GM21825 (cell line): ENCODE measurements at regions not wholly inside any gene's neighbourhood (a gene's known extent, or its start where the extent isn't known, plus 50 kb on each side); places are given as distances from the start of the nearest gene placed in this dataset.
"Not testable (repeated sequence)": the region's sequence is repeated elsewhere in the genome, so short reads cannot be mapped to it uniquely, and the experiment has no call there.

Experiments used
- ATAC-seq: cut with Tn5 transposase; IDR thresholded peaks from one replicate; pipeline ENCODE4 v1.9.1; 2021; ENCODE audit warnings: mild to moderate bottlenecking, moderate library complexity; ENCODE audit not compliant: unreplicated experiment

DNA sequence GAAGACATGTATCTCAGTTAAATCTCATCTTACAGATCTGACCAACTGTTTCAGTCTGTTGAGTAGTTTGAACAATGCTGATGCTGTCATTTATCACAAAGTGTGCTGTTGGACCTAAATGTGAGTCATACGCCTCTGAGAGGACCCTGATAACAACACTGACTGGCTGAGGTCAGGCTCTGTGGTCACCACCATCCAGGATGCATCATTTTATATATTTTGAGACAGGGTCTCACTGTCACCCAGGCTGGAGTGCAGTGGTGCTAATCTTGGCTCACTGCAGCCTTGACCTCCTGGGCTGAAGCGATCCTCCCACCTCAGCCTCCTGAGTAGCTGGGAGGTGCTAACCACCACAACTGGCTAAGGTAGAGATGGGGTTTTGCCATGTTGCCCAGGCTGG is 181.0 kb upstream of the RGS6 start:
- no peak for ATAC-seq

- ATAC-seq, result no peak
Observed at GRCh38 chr14:71752111-71752738, 180.0 kb upstream of the RGS6 start.

- no peak for ATAC-seq
Observed at GRCh38 chr14:71753126-71753830, 179.0 kb upstream of the RGS6 start.

- ATAC-seq, result no peak
Observed at GRCh38 chr14:71753976-71754375, 178.3 kb upstream of the RGS6 start.

- no peak for ATAC-seq
Observed at GRCh38 chr14:71754422-71755095, 177.7 kb upstream of the RGS6 start.

DNA sequence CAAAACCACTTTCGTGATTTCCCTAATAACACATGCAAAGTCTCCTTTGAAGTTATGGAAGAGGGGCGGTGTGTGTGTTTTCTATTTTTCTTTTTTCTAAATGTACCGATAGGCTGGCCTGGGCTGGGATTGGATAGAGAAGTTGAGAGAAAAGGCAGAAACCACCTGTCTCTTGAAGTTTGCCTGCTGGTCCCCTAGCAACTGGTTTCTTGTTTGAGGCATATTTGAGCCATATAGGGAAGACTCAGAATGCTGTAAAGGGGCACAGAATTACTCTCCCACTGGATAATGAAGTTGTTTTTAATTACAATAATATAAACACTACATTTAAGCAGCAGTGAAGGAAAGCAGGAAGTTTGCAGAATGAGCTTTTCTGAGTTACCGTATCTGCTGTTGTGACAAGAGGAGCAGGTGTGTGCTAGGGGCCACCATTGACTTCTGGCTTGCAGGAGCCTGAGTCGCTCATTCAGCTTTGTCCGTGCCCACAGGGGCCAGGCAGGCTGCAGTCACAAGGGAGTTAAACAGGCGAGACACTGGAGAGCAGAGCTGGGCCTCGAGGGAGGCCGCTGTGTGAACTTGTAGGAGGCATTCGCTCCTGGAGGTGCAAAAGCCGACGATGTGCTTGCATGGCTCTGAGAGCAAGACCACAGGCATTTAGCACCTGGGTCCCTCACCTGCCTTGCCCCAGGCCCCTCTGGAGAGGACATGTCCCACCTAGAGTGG is 173.8 kb upstream of the RGS6 start:
- ATAC-seq, result no peak

DNA sequence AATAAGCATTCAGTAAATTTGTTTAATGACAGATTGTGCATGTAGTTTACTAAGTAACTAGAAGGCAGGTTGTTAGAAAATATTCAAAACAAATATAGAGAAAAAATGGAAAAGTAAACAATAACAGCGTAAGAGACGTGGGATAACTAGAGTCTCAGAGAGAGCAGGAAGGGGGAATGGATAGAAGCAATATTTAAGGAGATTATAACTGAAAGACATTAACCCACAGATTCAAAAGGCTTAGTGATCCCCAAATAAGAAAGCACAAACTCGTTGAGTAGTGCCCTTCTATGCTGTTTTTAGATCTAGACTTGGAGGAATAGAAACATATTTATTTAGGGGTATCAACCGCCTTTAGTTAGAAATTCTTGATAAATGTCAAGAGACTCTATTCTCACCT is 169.7 kb upstream of the RGS6 start:
- no peak for ATAC-seq

GRCh38 chr14:71764701-71765382 is 167.4 kb upstream of the RGS6 start:
- no peak for ATAC-seq

GRCh38 chr14:71765505-71765904 is 166.7 kb upstream of the RGS6 start:
- ATAC-seq, result no peak

- no peak for ATAC-seq
Observed at GRCh38 chr14:71770431-71770830, 161.8 kb upstream of the RGS6 start.

GRCh38 chr14:71771421-71771820 is 160.8 kb upstream of the RGS6 start:
- ATAC-seq, result not testable (repeated sequence)

DNA sequence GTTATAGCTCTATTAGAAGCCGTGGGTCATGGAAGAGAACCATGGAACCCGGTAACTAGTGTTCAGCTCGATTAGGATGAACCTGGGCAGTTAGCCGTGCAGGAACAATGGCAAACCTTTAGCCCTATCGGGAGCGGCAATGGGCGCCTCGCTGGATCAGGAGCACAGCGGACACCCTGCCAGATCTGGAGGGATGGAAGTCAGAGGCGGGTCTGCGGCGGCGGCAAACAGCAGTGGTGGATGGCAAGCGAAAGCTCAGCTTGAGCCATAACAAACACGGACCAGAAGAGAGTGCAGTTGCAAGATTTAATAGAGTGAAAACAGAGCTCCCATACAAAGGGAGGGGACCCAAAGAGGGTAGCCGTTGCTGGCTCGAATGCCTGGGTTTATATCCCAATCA is 160.2 kb upstream of the RGS6 start:
- not testable (repeated sequence) for ATAC-seq

DNA sequence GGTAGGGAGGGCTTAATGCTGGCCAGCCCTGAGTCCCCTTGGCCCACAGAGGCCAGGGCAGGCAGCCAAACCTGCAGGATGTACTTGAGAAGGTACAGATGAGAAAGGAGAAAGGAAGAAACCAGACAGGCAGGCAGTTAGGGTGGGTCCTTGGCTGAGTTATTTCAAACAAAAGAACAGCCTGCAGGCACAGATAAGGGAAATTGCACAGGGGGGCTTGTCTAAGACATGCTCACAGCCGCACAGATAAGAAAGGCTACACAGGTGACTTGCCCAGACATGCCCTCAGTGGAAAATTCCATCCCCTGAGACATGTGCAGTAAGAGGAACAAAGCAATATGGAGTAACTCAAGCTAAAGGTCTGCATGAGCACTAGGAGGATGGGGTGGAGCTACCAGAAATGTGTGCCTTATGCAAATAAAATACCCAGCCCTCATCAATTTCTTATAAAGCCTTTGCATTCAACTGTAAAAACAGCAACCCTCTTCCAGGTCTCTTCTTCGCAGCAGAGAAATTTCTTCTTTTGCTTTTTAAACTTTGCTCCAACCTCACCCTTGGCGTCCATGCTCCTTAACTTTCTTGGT is 158.2 kb upstream of the RGS6 start:
- ATAC-seq, result no peak

DNA sequence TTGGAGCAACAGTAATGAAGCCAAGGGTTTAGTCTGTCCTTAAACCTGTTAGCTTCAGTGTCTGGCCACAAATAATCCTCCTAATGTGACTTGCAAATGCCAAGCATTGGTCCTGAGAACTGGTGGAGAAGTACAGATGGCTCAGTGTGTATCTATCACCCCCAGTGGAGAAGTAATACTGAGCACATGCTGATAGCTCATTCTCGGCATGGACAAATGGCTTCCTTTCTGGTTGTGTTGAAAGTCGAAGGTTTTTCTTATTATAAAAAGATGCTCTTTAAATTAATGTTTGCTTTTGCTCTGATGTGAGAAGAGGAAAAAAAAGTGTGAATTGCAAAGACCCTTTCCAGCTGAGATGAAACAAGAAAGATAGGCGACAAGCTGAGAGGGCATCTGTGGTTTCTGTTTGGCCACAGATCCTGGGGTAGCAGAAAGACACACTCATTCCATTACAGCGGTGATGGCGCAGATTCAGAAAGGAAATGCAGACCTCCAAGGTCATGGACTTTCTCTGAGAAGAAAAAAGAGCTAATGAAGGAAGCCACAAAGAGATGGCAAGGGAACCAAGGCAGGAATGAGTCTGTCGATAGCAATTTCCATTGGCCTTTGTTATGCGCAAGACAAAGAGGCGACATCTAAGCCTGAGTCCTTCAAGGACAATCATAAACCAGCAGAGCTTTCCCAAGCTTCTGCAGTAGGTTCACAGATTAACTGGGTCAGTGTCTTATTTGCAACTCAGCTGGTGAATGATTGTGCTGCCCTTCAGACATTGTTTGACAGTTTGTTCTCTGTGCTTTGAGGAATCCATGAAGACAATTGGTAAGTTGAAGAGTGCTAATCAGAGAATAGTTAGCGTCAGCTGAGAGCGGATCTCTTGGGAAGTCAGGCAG is 155.5 kb upstream of the RGS6 start:
- no peak for ATAC-seq

- no peak for ATAC-seq
Observed at GRCh38 chr14:71780075-71780474, 152.2 kb upstream of the RGS6 start.

- ATAC-seq, result no peak
Observed at GRCh38 chr14:71780822-71781221, 151.4 kb upstream of the RGS6 start.

DNA sequence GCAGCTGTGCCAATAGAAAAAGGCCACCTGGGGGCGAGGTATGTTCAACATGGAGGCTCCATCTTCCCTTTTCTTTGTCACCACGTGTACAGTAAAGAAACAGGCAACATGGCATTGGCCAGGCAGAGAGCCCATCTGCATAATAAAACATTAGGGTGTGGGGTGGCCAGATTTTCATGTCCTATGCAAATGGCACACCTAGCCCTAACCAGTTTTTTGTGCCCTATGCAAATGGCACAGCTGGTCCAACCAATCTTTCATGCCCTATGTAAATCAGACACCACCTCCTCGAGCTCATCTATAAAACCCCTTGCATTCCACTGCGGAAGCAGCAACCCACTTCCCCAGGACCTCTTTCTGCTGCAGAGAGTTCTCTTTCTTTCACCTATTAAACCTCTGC is 149.1 kb upstream of the RGS6 start:
- no peak for ATAC-seq

DNA sequence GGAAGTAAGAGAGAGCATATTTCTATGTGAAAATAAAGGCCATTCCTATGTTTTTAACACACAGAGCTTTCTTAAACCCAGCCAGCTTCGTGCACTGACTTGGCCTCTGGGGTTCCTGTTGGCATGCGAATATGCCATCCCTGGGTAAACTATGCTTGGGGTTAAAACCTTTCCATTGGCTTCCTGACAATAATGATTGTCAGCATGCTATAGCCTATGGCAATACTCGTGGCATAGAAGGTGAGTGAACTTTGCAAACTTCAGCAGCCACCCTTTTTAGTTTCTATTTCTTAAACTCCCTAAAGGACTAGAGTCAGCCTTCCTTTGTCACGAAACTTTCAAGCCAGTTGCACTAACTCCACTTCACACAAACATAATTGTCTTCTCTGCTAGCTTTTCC is 148.4 kb upstream of the RGS6 start:
- no peak for ATAC-seq

GRCh38 chr14:71789005-71789404 is 143.2 kb upstream of the RGS6 start:
- no peak for ATAC-seq

DNA sequence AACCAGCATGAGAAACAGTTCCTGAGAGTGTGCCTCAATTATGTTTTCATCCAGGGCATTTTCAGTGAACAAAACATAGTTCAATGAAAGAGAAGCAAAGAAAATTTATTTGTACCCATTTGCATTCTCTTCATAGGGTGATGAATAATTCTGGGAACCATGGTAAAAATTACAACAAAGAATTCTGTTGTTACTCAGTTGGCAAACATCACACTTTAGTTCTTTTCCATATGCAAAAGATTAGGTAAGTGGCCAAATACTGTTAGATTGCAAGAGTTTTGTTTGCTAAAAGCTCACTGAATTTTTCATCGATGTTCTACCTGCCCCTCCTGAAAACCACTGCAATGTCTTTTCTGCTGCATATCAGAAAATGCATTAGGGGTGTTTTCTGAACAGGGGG is 132.4 kb upstream of the RGS6 start:
- ATAC-seq, result no peak
